Endothelial cell of umbilical vein (primary cell): ENCODE measurements at regions not wholly inside any gene's neighbourhood (a gene's known extent, or its start where the extent isn't known, plus 50 kb on each side); places are given as distances from the start of the nearest gene placed in this dataset.

Experiments
- BruUV-seq: library from RNA; stranded (reverse); fragments of 400-500 nt; replicated peaks from 2 replicates; lab custom pipeline; 2021; lab: Mats Ljungman, UMichigan
- CTCF ChIA-PET: fragments of 300-600, 350-600 bp; sonication (Branson Sonifier 250); formaldehyde crosslinking; loops from one replicate; lab custom pipeline; 2021; ENCODE audit warnings: antibody characterized with exemption, inconsistent platforms; lab: Charles Lee
- POLR2A ChIA-PET: fragments of 300-600, 350-600 bp; sonication (Branson Sonifier 250); formaldehyde crosslinking; loops from one replicate; lab custom pipeline; 2021; ENCODE audit warnings: antibody characterized with exemption, inconsistent platforms; lab: Charles Lee
- DNase-seq: peaks from one replicate; pipeline ENCODE4 v3.0.0-alpha.2; 2011; ENCODE audit warnings: low read depth, low spot score
- FAIRE-seq: peaks from 2 replicates; lab custom pipeline; 2011; peaks lifted over from hg19 to GRCh38; lab: Jason Lieb, UNC
- H2AFZ ChIP-seq: 2 replicates; pipeline ENCODE4 v1.6.0; 2012; ENCODE audit warnings: low read depth, low read length, control low read depth, inconsistent platforms
- H3K27ac ChIP-seq: 2 replicates; pipeline ENCODE4 v1.5.1; 2011; ENCODE audit warnings: low read depth, mild to moderate bottlenecking, control low read depth, low read length, moderate library complexity; ENCODE audit not compliant: insufficient read depth
- H3K27me3 ChIP-seq, 2 experiments: 2 replicates each; pipeline versions ENCODE4 v1.6.0 to v1.6.1; 2011; ENCODE audit warnings: low read length in 2 of 2, mixed read lengths in 1 of 2; ENCODE audit not compliant: control insufficient read depth in 2 of 2, insufficient read depth in 2 of 2
- H3K36me3 ChIP-seq, 2 experiments: 2 replicates in 1 of 2; 3 replicates in 1 of 2; pipeline ENCODE4 v1.5.1; 2011; ENCODE audit warnings: low read length in 2 of 2, mild to moderate bottlenecking in 1 of 2, moderate library complexity in 1 of 2; ENCODE audit not compliant: control insufficient read depth in 2 of 2, insufficient read depth in 2 of 2; ENCODE audit errors: extremely low read depth in 1 of 2
- H3K4me1 ChIP-seq: 3 replicates; pipeline ENCODE4 v1.5.1; 2011; ENCODE audit warnings: mild to moderate bottlenecking, low read length; ENCODE audit not compliant: control insufficient read depth, insufficient read depth; ENCODE audit errors: extremely low read depth
- H3K4me2 ChIP-seq: 2 replicates; pipeline ENCODE4 v1.6.1; 2011; ENCODE audit warnings: low read length, control low read depth, mixed read lengths; ENCODE audit not compliant: insufficient read depth
- H3K4me3 ChIP-seq, 3 experiments: fragments of 200-600 bp in 1 of 3; sonication (generic), shearing (Covaris generic) in 1 of 3; replicated peaks in 1 of 3; 2 replicates each; pipeline ENCODE4 v1.5.1; 2011 to 2016; ENCODE audit warnings: control low read depth in 3 of 3, low read length in 3 of 3, mild to moderate bottlenecking in 2 of 3, inconsistent platforms in 1 of 3, low read depth in 1 of 3, moderate library complexity in 1 of 3; ENCODE audit not compliant: insufficient read depth in 1 of 3
- H3K79me2 ChIP-seq: 2 replicates; pipeline ENCODE4 v1.6.0; 2012; ENCODE audit warnings: low read length, inconsistent platforms; ENCODE audit not compliant: control insufficient read depth, insufficient read depth
- H3K9ac ChIP-seq: replicated peaks from 2 replicates; pipeline ENCODE3; 2011; ENCODE audit warnings: low read length, control low read depth; ENCODE audit not compliant: insufficient read depth; ENCODE audit errors: extremely low read depth
- H3K9me1 ChIP-seq: replicated peaks from 3 replicates; pipeline ENCODE4 v1.6.0; 2011; ENCODE audit warnings: mild to moderate bottlenecking, low read length; ENCODE audit not compliant: control insufficient read depth, insufficient read depth; ENCODE audit errors: extremely low read depth
- H3K9me3 ChIP-seq: replicated peaks from 2 replicates; pipeline ENCODE4 v1.5.1; 2012; ENCODE audit warnings: low read length, inconsistent platforms; ENCODE audit not compliant: control insufficient read depth, insufficient read depth
- H4K20me1 ChIP-seq: replicated peaks from 2 replicates; pipeline ENCODE3; 2011; ENCODE audit warnings: mild to moderate bottlenecking, low read length; ENCODE audit not compliant: control insufficient read depth, insufficient read depth; ENCODE audit errors: extremely low read depth
- CTCF ChIP-seq, 2 donors: IDR thresholded peaks; 1 replicate in 1 of 2; 2 replicates in 1 of 2; pipeline ENCODE4 v1.5.1; 2011; ENCODE audit warnings: low read length in 2 of 2, mild to moderate bottlenecking in 2 of 2, moderate library complexity in 2 of 2, control low read depth in 1 of 2, inconsistent platforms in 1 of 2, low read depth in 1 of 2; ENCODE audit not compliant: insufficient read depth in 1 of 2; ENCODE audit errors: extremely low read depth in 1 of 2
- EZH2 ChIP-seq: IDR thresholded peaks from 2 replicates; pipeline ENCODE4 v1.6.1; 2012; ENCODE audit warnings: borderline replicate concordance, low read depth, mild to moderate bottlenecking, moderate library complexity, low read length, inconsistent platforms; ENCODE audit not compliant: severe bottlenecking
- FOS ChIP-seq: IDR thresholded peaks from 2 replicates; pipeline ENCODE4 v1.6.1; 2011; ENCODE audit warnings: mild to moderate bottlenecking, low read length, moderate library complexity, borderline replicate concordance; ENCODE audit not compliant: insufficient read depth
- GATA2 ChIP-seq: IDR thresholded peaks from 2 replicates; pipeline ENCODE4 v1.7.0; 2011; ENCODE audit warnings: low read depth, mild to moderate bottlenecking, moderate library complexity, mixed read lengths, low read length; ENCODE audit not compliant: insufficient read length, insufficient read depth
- JUN ChIP-seq: IDR thresholded peaks from 2 replicates; pipeline ENCODE4 v1.6.1; 2011; ENCODE audit warnings: borderline replicate concordance, low read depth; ENCODE audit not compliant: insufficient read length, insufficient read depth
- MAX ChIP-seq: IDR thresholded peaks from 2 replicates; pipeline ENCODE4 v1.6.1; 2011; ENCODE audit not compliant: insufficient read depth, insufficient read length
- MYC ChIP-seq: IDR thresholded peaks from one replicate; pipeline ENCODE4 v1.6.1; 2011; ENCODE audit warnings: mild to moderate bottlenecking, low read depth, low read length
- POLR2A ChIP-seq: IDR thresholded peaks from 2 replicates; pipeline ENCODE4 v1.6.1; 2012; ENCODE audit warnings: low read depth, mild to moderate bottlenecking, control low read depth, low read length
- POLR2AphosphoS5 ChIP-seq: IDR thresholded peaks from 2 replicates; pipeline ENCODE4 v1.6.1; 2012; ENCODE audit warnings: low read depth, mild to moderate bottlenecking, control low read depth, low read length, moderate library complexity; ENCODE audit not compliant: insufficient read depth
- dilution Hi-C: fragments of 300-500 bp; cut with MboI; formaldehyde crosslinking; loops from one replicate; pipeline ENCODE4 v1.15.0; 2019; ENCODE audit warnings: low sequenced_read_pairs; ENCODE audit not compliant: extremely low pct_ligation_motif_present
- intact Hi-C: fragments of 100-400 bp; cut with micrococcal nuclease; formaldehyde crosslinking; loops from one replicate; pipeline ENCODE4 v1.10.0; 2022

- H3K27ac ChIP-seq = no peak overlapping the region
- ChIA-PET POLR2A (interaction anchor here (0.6 kb wide), 1 partner anchor 32 kb away, joined by 3 read pairs; no protein-coding TSS in a partner anchor), CTCF (interaction anchor here (1.0 to 1.3 kb wide), 2 partner anchors 16 to 42 kb away, joined by 4 to 5 read pairs; no protein-coding TSS in a partner anchor)
- H3K9me1 ChIP-seq = no peaks in the 10 kb centered on the region
- H3K4me1 ChIP-seq = no peaks in the 10 kb centered on the region
- dilution Hi-C loops (no loop called here), intact Hi-C loops (no loop called here)
- TF ChIP-seq FOS (no peak), CTCF (IDR thresholded peaks at IDR 0.05; ENCODE audit: extremely low read depth in 1 of 2, insufficient read depth in 1 of 2, low read depth in 1 of 2, low read length in 2 of 2) (no peak), MYC (no peak), EZH2 (no peak), POLR2AphosphoS5 (no peak), MAX (no peak), JUN (no peak), POLR2A (no peak), GATA2 (no peak)
- H3K79me2 ChIP-seq = no peaks in the 10 kb centered on the region
- H3K4me3 ChIP-seq = no peak overlapping the region
- no peaks in the 10 kb centered on the region for H4K20me1 ChIP-seq
- H2AFZ ChIP-seq = no peak overlapping the region
- DNase-seq (no peak), FAIRE-seq (no peak)
- H3K9ac ChIP-seq = no peak overlapping the region
- no peaks in the 10 kb centered on the region for H3K27me3 ChIP-seq
- no peaks in the 10 kb centered on the region for H3K9me3 ChIP-seq
- H3K36me3 ChIP-seq = no peaks in the 10 kb centered on the region
- H3K4me2 ChIP-seq = no peak overlapping the region
- no TSS peak for BruUV-seq
These were observed 862.0 kb upstream of the CXADR start for GRCh38 chr21:16650714-16651366.
